BLaER1 (cell line): ENCODE measurements at regions not wholly inside any gene's neighbourhood (a gene's known extent, or its start where the extent isn't known, plus 50 kb on each side); places are given as distances from the start of the nearest gene placed in this dataset.

Source experiments
- H3K27ac ChIP-seq: shearing (Covaris generic); formaldehyde crosslinking; 2 replicates; pipeline ENCODE4 v1.8.1; 2022
- H3K27me3 ChIP-seq: shearing (Covaris generic); formaldehyde crosslinking; 2 replicates; pipeline ENCODE4 v1.8.1; 2022
- H3K36me3 ChIP-seq: shearing (Covaris generic); formaldehyde crosslinking; 2 replicates; pipeline ENCODE4 v1.8.1; 2022
- H3K4me1 ChIP-seq: shearing (Covaris generic); formaldehyde crosslinking; 2 replicates; pipeline ENCODE4 v1.8.1; 2022
- H3K4me2 ChIP-seq: shearing (Covaris generic); formaldehyde crosslinking; 2 replicates; pipeline ENCODE4 v1.8.1; 2022
- H3K4me3 ChIP-seq: shearing (Covaris generic); formaldehyde crosslinking; 2 replicates; pipeline ENCODE4 v1.8.1; 2022
- H3K9ac ChIP-seq: shearing (Covaris generic); formaldehyde crosslinking; 2 replicates; pipeline ENCODE4 v1.8.1; 2022
- H3K9me3 ChIP-seq: shearing (Covaris generic); formaldehyde crosslinking; 2 replicates; pipeline ENCODE4 v1.8.1; 2022
- H4K20me1 ChIP-seq: shearing (Covaris generic); formaldehyde crosslinking; 2 replicates; pipeline ENCODE4 v1.8.1; 2022
- Cebpa-rat ChIP-seq: shearing (Covaris generic); IDR thresholded peaks from 2 replicates; pipeline ENCODE4 v1.8.1; 2022

DNA sequence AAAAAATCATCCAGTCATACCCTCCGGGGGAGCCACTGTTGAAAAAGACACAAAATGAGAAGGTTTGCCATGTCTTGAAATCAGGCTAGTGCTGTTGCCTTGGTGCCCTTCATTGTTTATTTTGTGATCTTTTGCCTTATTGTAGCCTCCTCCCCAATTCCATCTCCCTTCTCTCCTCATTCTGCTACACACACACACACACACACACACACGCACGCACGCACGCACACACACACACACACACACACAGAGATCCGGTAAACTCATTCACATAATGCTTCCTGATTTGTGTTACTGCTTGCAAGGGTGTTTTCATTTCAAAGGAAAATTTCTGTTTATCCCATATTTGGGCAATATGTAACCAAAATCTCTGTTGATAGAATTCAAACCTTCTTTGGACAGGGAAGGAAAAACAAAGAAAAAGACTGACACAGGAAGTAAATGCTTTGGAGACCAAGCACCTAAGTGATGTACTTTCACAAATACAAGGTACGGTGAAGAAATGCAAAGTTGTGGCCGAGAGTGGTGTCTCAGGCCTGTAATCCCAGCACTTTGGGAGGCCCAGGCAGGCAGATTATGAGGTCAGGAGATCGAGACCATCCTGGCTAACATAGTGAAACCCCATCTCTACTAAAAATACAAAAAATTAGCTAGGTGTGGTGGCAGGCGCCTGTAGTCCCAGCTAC, 141.1 kb upstream of the CDK13 start:
- TF ChIP-seq Cebpa-rat, result no peak
- Histone ChIP-seq H3K4me1 (peaks cover 38% of the 10 kb centered on the region), H4K20me1 (no peaks in the 10 kb centered on the region), H3K27ac (no peak overlapping the region), H3K9me3 (no peaks in the 10 kb centered on the region), H3K4me2 (no peak overlapping the region), H3K9ac (no peak overlapping the region), H3K36me3 (no peaks in the 10 kb centered on the region), H3K4me3 (no peak overlapping the region), H3K27me3 (no peaks in the 10 kb centered on the region)

DNA sequence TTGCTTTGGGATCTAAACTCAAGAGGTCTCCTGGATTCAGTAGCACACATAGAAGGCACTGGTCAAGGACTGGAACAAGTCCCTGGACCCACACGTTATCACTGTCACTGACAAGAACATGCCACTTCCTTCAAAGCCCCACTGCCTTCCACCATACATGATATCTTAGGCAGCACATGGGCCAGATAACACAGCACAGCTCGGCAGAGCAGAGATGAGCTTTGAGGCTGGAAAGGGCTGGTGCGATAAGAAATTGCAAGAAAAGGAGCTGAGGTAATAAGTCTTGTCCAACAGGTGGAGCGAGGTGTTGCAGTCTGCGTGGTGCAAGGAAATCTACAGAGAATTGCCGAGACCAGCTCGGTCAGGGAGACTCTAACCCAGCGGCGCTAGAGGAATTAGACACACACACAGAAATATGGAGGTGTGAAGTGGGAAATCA, 139.8 kb upstream of the CDK13 start:
- no peaks in the 10 kb centered on the region for H3K9me3 ChIP-seq
- H3K4me3 ChIP-seq, result no peak overlapping the region
- no peaks in the 10 kb centered on the region for H3K27me3 ChIP-seq
- peak overlapping the region; percentile 79 for H3K4me2 ChIP-seq
- H3K9ac ChIP-seq, result no peak overlapping the region
- no peak overlapping the region for H3K27ac ChIP-seq
- H3K36me3 ChIP-seq, result no peaks in the 10 kb centered on the region
- H3K4me1 ChIP-seq, result peaks cover 38% of the 10 kb centered on the region
- no peak for TF ChIP-seq Cebpa-rat
- no peaks in the 10 kb centered on the region for H4K20me1 ChIP-seq

DNA sequence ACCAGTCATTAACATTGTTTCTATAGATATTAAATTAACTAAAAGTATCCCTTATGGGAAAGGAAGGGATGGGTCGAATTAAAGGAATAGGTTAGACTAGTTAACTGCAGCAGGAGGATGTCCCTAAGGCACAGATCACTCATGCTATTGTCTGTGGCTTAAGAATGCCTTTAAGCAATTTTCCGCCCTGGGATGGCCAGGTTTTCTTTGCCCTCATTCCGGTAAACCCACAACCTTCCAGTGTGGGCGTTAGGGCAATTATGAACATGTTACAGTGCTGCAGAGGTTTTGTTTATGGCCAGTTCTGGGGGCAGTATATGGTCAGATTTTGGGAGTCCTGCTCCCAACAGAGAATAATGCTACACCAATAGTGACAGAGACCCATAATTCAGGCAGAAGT, 139.3 kb upstream of the CDK13 start:
- Histone ChIP-seq H3K27ac (no peak overlapping the region), H3K4me2 (peak overlapping the region; percentile 79)

DNA sequence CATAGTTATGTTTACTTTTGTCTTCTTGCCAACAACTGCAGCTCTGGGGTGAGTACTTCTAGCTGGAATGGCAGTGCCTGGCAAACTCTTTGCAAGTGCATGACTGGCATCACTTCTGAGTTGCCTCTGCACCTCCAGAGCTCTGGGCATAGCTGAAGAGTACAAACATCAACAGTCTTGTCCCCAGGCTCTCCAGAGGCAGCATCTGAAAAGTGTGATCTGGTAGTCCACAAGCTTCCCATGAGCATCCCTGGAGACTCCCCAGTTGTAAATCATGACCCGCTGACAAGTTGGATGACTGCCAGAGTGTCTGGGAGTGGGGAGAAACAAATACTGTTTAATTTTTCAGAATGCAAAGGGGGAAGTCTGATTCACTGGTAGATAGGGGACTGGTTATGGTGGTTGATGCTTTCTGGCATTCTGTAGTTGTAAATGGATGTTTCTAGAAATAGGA, 138.9 kb upstream of the CDK13 start:
- H3K9ac ChIP-seq, result 0 out of 2 replicates have a peak overlapping the region, but pooled peaks have one; percentile 6

More for the DNA sequence above, 139.3 kb upstream of the CDK13 start:
- TF ChIP-seq Cebpa-rat, result no peak
- Histone ChIP-seq H4K20me1 (no peaks in the 10 kb centered on the region), H3K9ac (no peak overlapping the region), H3K27me3 (no peaks in the 10 kb centered on the region), H3K4me1 (peaks cover 38% of the 10 kb centered on the region), H3K9me3 (no peaks in the 10 kb centered on the region), H3K36me3 (no peaks in the 10 kb centered on the region), H3K4me3 (no peak overlapping the region)

DNA sequence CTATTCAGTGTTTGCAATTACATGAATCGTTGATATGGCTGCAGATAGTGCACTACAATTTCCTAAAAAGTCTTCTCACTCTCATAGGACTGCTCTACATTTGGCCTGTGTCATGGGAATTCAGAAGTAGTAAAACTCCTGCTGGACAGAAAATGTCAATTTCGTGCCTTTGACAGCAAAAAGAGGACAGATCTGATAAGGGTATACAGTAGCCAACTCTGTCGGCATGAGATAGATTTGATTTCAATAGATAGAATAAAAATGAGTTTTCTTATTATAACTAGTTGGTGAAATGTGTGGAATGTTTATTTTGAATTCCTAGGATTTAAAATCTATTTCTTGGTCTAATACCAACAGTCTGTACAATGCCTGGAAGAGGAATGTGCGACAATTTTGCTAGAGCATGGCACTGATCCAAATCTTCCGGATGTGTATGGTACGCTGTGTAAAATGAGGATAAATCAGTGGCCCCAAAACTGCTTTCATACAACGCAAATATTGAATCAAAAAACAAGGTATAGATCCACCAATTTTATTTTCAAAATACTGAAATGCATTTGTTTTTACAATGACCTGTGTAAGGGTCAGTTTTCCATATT, 133.5 kb upstream of the CDK13 start:
- Histone ChIP-seq H3K4me1 (peaks cover 20% of the 10 kb centered on the region), H3K9me3 (no peaks in the 10 kb centered on the region), H3K4me2 (no peak overlapping the region), H3K4me3 (no peak overlapping the region), H3K27me3 (no peaks in the 10 kb centered on the region), H4K20me1 (no peaks in the 10 kb centered on the region), H3K27ac (no peak overlapping the region), H3K36me3 (no peaks in the 10 kb centered on the region), H3K9ac (no peak overlapping the region)
- no peak for TF ChIP-seq Cebpa-rat

More for the DNA sequence above, 138.9 kb upstream of the CDK13 start:
- no peaks in the 10 kb centered on the region for H3K27me3 ChIP-seq
- no peak for TF ChIP-seq Cebpa-rat
- peak overlapping the region; percentile 79 for H3K4me2 ChIP-seq
- no peaks in the 10 kb centered on the region for H4K20me1 ChIP-seq
- peak overlapping the region; percentile 68; the same call in 1 of the 2 replicates for H3K27ac ChIP-seq
- no peaks in the 10 kb centered on the region for H3K36me3 ChIP-seq
- H3K9me3 ChIP-seq, result no peaks in the 10 kb centered on the region
- H3K4me3 ChIP-seq, result peak overlapping the region; percentile 10; the same call in 1 of the 2 replicates
- peaks cover 38% of the 10 kb centered on the region for H3K4me1 ChIP-seq

DNA sequence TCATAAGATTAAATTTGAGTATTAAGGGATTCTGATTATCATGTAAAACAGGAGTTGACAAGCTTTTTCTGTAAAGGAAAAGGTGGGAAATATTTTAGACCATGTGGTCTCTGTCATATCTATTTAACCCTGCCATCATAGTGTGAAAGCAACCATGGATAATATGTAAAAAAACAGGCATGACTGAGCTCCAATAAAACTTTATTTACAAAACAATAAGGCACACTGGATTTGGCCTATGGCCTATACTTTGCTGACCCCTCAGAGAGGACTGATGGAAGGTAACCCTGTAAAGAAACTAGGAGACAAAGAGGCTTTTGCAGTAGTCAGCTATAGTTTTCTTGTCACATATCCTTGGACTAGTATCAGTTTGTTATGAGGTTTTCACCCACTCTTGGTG, 130.5 kb upstream of the CDK13 start:
- Histone ChIP-seq H3K27ac (no peak overlapping the region), H3K9me3 (no peaks in the 10 kb centered on the region), H3K4me3 (no peak overlapping the region), H3K4me1 (no peaks in the 10 kb centered on the region), H3K4me2 (no peak overlapping the region), H4K20me1 (no peaks in the 10 kb centered on the region), H3K27me3 (no peaks in the 10 kb centered on the region), H3K36me3 (no peaks in the 10 kb centered on the region), H3K9ac (no peak overlapping the region)
- no peak for TF ChIP-seq Cebpa-rat

DNA sequence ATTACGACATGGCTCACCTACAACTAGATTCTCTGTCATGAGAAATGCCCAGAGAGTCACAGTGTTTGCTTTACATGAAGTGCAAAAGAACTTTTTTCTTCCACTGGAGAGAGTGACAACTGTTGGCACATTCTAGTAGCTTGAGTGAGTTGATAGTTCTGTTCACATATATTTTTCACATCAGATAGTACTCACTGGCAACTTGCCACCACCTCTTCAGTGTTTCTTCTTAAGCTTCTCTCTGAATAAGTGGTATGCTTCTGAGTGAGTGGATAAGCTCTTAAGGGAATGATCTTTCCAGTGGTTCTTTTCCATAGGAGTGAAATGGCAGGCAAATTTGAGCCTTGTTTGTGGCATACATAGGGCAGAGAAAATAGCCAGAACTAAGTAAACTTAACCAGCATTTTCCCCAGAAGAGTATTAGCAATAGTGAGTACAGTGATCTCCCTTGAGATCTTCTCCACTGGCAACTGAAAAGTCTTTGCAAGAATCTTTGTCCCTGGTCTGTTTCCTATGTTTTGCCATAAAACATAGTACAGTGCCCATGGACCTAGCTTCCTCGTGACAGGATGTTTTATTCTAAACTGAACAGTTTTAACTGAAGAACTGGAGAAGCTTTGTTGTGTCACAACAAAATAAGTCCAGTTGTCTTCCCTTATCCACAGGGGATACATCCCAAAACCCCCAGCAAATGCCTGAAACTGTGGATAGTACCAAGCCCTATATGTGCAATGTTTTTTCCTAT, 125.4 kb upstream of the CDK13 start:
- Histone ChIP-seq H3K4me2 (no peak overlapping the region), H3K27me3 (no peaks in the 10 kb centered on the region), H4K20me1 (no peaks in the 10 kb centered on the region), H3K9me3 (no peaks in the 10 kb centered on the region), H3K36me3 (no peaks in the 10 kb centered on the region), H3K9ac (no peak overlapping the region), H3K4me1 (peaks cover 8% of the 10 kb centered on the region; the same call in 1 of the 2 replicates), H3K4me3 (no peak overlapping the region), H3K27ac (no peak overlapping the region)
- no peak for TF ChIP-seq Cebpa-rat

DNA sequence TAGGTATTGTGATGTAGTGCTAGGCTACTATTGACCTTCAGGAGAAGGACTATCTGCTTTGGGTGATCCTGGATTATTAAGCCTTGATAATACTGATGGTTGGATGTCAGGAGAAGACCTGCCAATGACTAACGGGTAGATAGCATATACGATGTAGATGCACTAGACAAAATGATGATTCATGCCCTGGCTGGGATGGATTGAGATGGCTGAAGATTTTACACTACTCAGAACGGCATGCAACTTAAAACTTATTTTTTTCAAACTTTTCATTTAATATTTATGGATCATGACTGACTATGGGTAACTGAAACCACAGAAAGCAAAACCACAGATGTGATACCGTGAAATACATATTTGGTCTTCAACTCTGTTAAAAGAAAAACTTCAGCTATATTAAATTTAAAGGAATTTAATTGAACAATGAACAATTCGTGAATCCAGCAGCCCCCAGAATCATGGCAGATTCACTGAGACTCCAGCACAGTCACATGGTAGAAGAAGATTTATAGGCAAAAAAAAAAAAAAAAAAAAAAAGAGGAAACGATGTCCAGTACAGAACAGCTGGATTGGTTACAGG, 124.6 kb upstream of the CDK13 start:
- no peak for TF ChIP-seq Cebpa-rat
- peak overlapping the region; percentile 31; the same call in 1 of the 2 replicates for H3K4me2 ChIP-seq
- no peaks in the 10 kb centered on the region for H3K27me3 ChIP-seq
- H3K4me3 ChIP-seq, result no peak overlapping the region
- H3K4me1 ChIP-seq, result peaks cover 8% of the 10 kb centered on the region; the same call in 1 of the 2 replicates
- no peak overlapping the region for H3K9ac ChIP-seq
- H3K9me3 ChIP-seq, result no peaks in the 10 kb centered on the region
- H3K27ac ChIP-seq, result no peak overlapping the region
- no peaks in the 10 kb centered on the region for H4K20me1 ChIP-seq
- H3K36me3 ChIP-seq, result no peaks in the 10 kb centered on the region

DNA sequence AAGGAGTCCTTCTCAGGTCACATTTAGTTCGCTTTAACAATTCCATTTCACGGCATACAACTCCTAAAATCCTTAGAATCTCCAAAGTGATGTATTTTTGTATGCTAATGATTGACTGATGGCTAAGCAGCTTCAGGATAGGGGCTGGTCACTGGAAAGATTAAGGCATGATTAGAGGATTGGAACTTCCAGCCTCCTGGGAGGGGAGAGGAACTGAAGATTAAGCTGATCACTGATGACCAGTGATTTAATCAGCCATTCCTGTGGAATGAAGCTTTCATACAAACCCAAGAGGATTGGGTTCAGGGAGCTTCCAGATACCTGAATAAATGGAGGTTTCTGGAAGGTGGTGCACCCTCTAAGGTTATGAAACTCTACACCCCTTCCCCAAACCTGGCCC, 123.9 kb upstream of the CDK13 start:
- H3K4me3 ChIP-seq, result no peak overlapping the region
- H3K9me3 ChIP-seq, result no peaks in the 10 kb centered on the region
- no peaks in the 10 kb centered on the region for H3K27me3 ChIP-seq
- no peaks in the 10 kb centered on the region for H3K36me3 ChIP-seq
- no peak overlapping the region for H3K27ac ChIP-seq
- H4K20me1 ChIP-seq, result no peaks in the 10 kb centered on the region
- no peak for TF ChIP-seq Cebpa-rat
- peaks cover 8% of the 10 kb centered on the region; the same call in 1 of the 2 replicates for H3K4me1 ChIP-seq
- no peak overlapping the region for H3K4me2 ChIP-seq
- H3K9ac ChIP-seq, result no peak overlapping the region
